GM18502 (cell line): ENCODE measurements at regions not wholly inside any gene's neighbourhood (a gene's known extent, or its start where the extent isn't known, plus 50 kb on each side); places are given as distances from the start of the nearest gene placed in this dataset.
A peak's percentile ranks its signal among the peaks of the same experiment; 100 is the strongest.
"Not testable (repeated sequence)": the region's sequence is repeated elsewhere in the genome, so short reads cannot be mapped to it uniquely, and the experiment has no call there.

Source experiments
- ATAC-seq: cut with Tn5 transposase; IDR thresholded peaks from one replicate; pipeline ENCODE4 v1.9.1; 2021; ENCODE audit warnings: mild to moderate bottlenecking; ENCODE audit not compliant: unreplicated experiment, poor library complexity

GRCh38 chr6:76866091-76866915, 597.0 kb downstream of the HTR1B start:
- ATAC-seq: no peak

GRCh38 chr6:76862936-76863335, 600.4 kb downstream of the HTR1B start:
- ATAC-seq: no peak

GRCh38 chr6:76861403-76861802, 601.9 kb downstream of the HTR1B start:
- peak; percentile 77 for ATAC-seq

GRCh38 chr6:76856065-76856464, 607.2 kb downstream of the HTR1B start:
- ATAC-seq: no peak

GRCh38 chr6:76852776-76853175, 610.5 kb downstream of the HTR1B start:
- ATAC-seq: no peak

- not testable (repeated sequence) for ATAC-seq
Measured at GRCh38 chr6:76849274-76849970, 613.9 kb downstream of the HTR1B start.

GRCh38 chr6:76843054-76843822, 620.1 kb downstream of the HTR1B start:
- ATAC-seq: no peak

GRCh38 chr6:76840865-76841264, 622.4 kb downstream of the HTR1B start:
- no peak for ATAC-seq

GRCh38 chr6:76840041-76840745, 623.1 kb downstream of the HTR1B start:
- ATAC-seq: no peak

GRCh38 chr6:76839505-76839904, 623.8 kb downstream of the HTR1B start:
- ATAC-seq: no peak

GRCh38 chr6:76837564-76837963, 625.7 kb downstream of the HTR1B start:
- no peak for ATAC-seq

- no peak for ATAC-seq
Measured at GRCh38 chr6:76835695-76836094, 627.6 kb downstream of the HTR1B start.

GRCh38 chr6:76835293-76835692, 628.0 kb downstream of the HTR1B start:
- ATAC-seq: no peak

- ATAC-seq: no peak
Measured at GRCh38 chr6:76834399-76834798, 628.9 kb downstream of the HTR1B start.

GRCh38 chr6:76831299-76831698, 632.0 kb downstream of the HTR1B start:
- no peak for ATAC-seq

GRCh38 chr6:76823578-76823977, 639.7 kb downstream of the HTR1B start:
- not testable (repeated sequence) for ATAC-seq

- no peak for ATAC-seq
Measured at GRCh38 chr6:76818451-76818850, 644.8 kb downstream of the HTR1B start.

GRCh38 chr6:76817429-76817828, 645.9 kb downstream of the HTR1B start:
- no peak for ATAC-seq

GRCh38 chr6:76814496-76815458, 648.5 kb downstream of the HTR1B start:
- no peak for ATAC-seq
